ENCODE measurements at regions not wholly inside any gene's neighbourhood (a gene's known extent, or its start where the extent isn't known, plus 50 kb on each side); places are given as distances from the start of the nearest gene placed in this dataset.

DNA sequence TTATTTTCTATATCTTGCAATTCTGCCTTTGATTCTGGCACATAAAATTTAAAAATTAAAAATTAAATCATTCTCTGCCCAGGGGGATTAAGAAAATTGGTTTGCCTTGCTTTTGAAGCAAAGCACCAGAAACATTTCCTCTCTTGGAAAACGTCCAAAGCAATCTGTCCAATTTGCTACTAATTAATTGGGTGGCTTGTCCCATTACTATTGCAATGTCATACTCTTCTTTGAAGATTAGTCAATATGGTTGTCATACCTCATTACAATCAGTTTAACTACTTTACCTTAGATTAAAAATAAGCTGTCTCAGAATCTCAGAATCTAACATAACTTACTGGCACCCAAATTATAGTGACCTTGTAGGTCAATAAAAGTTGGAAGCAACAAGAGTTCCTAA is 208.8 kb downstream of the TMA16 start:
- no peak overlapping the region for H3K4ac ChIP-seq (replicated peaks; ENCODE audit: insufficient read length, low read depth, low read length)
- H3K36me3 ChIP-seq (ENCODE audit: control insufficient read depth in 2 of 4, insufficient read depth in 4 of 4, low read length in 3 of 4) = no peaks in the 10 kb centered on the region
- no peaks in the 10 kb centered on the region for H4K20me1 ChIP-seq (replicated peaks in 1 of 2; ENCODE audit: control insufficient read depth in 1 of 2, insufficient read depth in 2 of 2, low read length in 2 of 2)
- DNase-seq (ENCODE audit: low read depth in 1 of 2, low spot score in 2 of 2) = no peak
- 100% methylated on average over 1 of the region's 1 CpG; no CpG with 5 or more reads in 1 of the 2 experiments for WGBS, 2 experiments (ENCODE audit: extremely low coverage in 1 of 2, insufficient coverage in 1 of 2, insufficient read length in 1 of 2, insufficient replicate concordance in 2 of 2, low coverage in 1 of 2, low lambda C conversion rate in 2 of 2, missing lambda C conversion rate in 1 of 2)
- CTCF ChIA-PET (ENCODE audit: partially characterized antibody) = interaction anchor here (2.3 kb wide), 1 partner anchor 23 kb away, joined by 6 read pairs; no protein-coding TSS in a partner anchor
- no peak overlapping the region for H4K8ac ChIP-seq (ENCODE audit: extremely low read depth, insufficient read depth, low read length)
- no peak overlapping the region for H3K23ac ChIP-seq (ENCODE audit: insufficient read length)
- H3K79me1 ChIP-seq (ENCODE audit: low read depth, low read length) = no peaks in the 10 kb centered on the region
- H4K91ac ChIP-seq (replicated peaks; ENCODE audit: insufficient read length, low read length) = no peak overlapping the region
- H3K4me3 ChIP-seq (ENCODE audit: extremely low read depth in 1 of 4, insufficient read depth in 2 of 4, low read depth in 3 of 4, low read length in 4 of 4) = no peak overlapping the region
- no peak overlapping the region for H3K56ac ChIP-seq (replicated peaks; ENCODE audit: insufficient read length, low read depth, low read length)
- no peak overlapping the region for H3K4me2 ChIP-seq (ENCODE audit: insufficient read depth in 1 of 2, low read depth in 2 of 2, low read length in 2 of 2)
- H2BK15ac ChIP-seq (ENCODE audit: low read length) = no peak overlapping the region
- FAIRE-seq = no peak
- no peak for TF ChIP-seq BRCA1 (IDR thresholded peaks at IDR 0.05; ENCODE audit: low read depth, low read length)
- no peak overlapping the region for H3K14ac ChIP-seq (ENCODE audit: insufficient read length)
- H2AK5ac ChIP-seq (ENCODE audit: low read depth, low read length) = no peak overlapping the region
- H3K27me3 ChIP-seq (replicated peaks in 1 of 4; ENCODE audit: control insufficient read depth in 3 of 4, extremely low read depth in 1 of 4, insufficient read depth in 3 of 4, low read length in 3 of 4) = no peaks in the 10 kb centered on the region
- H4K5ac ChIP-seq (ENCODE audit: insufficient read length, low read depth, low read length) = no peak overlapping the region
- no peak overlapping the region for H2AFZ ChIP-seq (ENCODE audit: low read length)
- H2BK5ac ChIP-seq (ENCODE audit: low read depth, low read length) = no peak overlapping the region
- POLR2A ChIA-PET (ENCODE audit: partially characterized antibody) = no interaction called here
- H3K79me2 ChIP-seq (ENCODE audit: control insufficient read depth in 1 of 2, insufficient read depth in 2 of 2, low read length in 2 of 2) = no peaks in the 10 kb centered on the region
- H2BK20ac ChIP-seq (ENCODE audit: low read length) = no peak overlapping the region
- H3K27ac ChIP-seq (ENCODE audit: low read depth, low read length) = no peak overlapping the region
- no peaks in the 10 kb centered on the region for H3K4me1 ChIP-seq (replicated peaks in 1 of 4; ENCODE audit: control insufficient read depth in 3 of 4, insufficient read depth in 4 of 4, low read length in 3 of 4)
- H3K9ac ChIP-seq (replicated peaks in 1 of 4; ENCODE audit: extremely low read depth in 1 of 4, low read depth in 3 of 4, low read length in 3 of 4) = no peak overlapping the region
- no peak overlapping the region for H2BK120ac ChIP-seq (replicated peaks; ENCODE audit: low read depth, low read length)
- H3K18ac ChIP-seq (ENCODE audit: extremely low read depth, low read length) = no peak overlapping the region
- no peaks in the 10 kb centered on the region for H3K9me3 ChIP-seq (ENCODE audit: insufficient read depth in 2 of 2, low read depth in 1 of 2, low read length in 1 of 2)
- H3K23me2 ChIP-seq (ENCODE audit: low read depth, low read length) = no peaks in the 10 kb centered on the region
- no peak overlapping the region for H2BK12ac ChIP-seq (ENCODE audit: low read depth, low read length)

Measured in H1 (cell line).